H1 (cell line): ENCODE measurements at regions not wholly inside any gene's neighbourhood (a gene's known extent, or its start where the extent isn't known, plus 50 kb on each side); places are given as distances from the start of the nearest gene placed in this dataset.

Experiments used
- CTCF ChIA-PET: fragments of 300-600 bp; sonication (Branson Sonifier 250); formaldehyde crosslinking; loops from one replicate; lab custom pipeline; 2021; ENCODE audit not compliant: partially characterized antibody; lab: Charles Lee
- POLR2A ChIA-PET: fragments of 300-600 bp; sonication (Branson Sonifier 250); formaldehyde crosslinking; loops from one replicate; lab custom pipeline; 2021; ENCODE audit warnings: inconsistent platforms; ENCODE audit not compliant: partially characterized antibody; lab: Charles Lee
- DNase-seq, 2 experiments: peaks; one replicate each; pipeline versions ENCODE4 v3.0.0 to v3.0.0-alpha.2; 2010 to 2022; ENCODE audit warnings: low spot score in 2 of 2, low read depth in 1 of 2, mixed read lengths in 1 of 2
- FAIRE-seq: peaks from 2 replicates; lab custom pipeline; 2011; peaks lifted over from hg19 to GRCh38; lab: Jason Lieb, UNC
- H2AFZ ChIP-seq: 2 replicates; pipeline ENCODE4 v1.8.1; 2012; ENCODE audit warnings: low read length, inconsistent platforms
- H2AK5ac ChIP-seq: 2 replicates; pipeline ENCODE4 v1.6.1; 2013; ENCODE audit warnings: low read depth, low read length
- H2BK120ac ChIP-seq: replicated peaks from 2 replicates; pipeline ENCODE3; 2013; ENCODE audit warnings: low read depth, low read length, inconsistent platforms
- H2BK12ac ChIP-seq: 2 replicates; pipeline ENCODE4 v1.6.1; 2013; ENCODE audit warnings: low read depth, low read length
- H2BK15ac ChIP-seq: 2 replicates; pipeline ENCODE4 v1.6.1; 2013; ENCODE audit warnings: low read length
- H2BK20ac ChIP-seq: 2 replicates; pipeline ENCODE4 v1.6.1; 2013; ENCODE audit warnings: low read length
- H2BK5ac ChIP-seq: 2 replicates; pipeline ENCODE4 v1.6.1; 2013; ENCODE audit warnings: low read depth, low read length
- H3K14ac ChIP-seq: 2 replicates; pipeline ENCODE4 v1.6.1; 2013; ENCODE audit warnings: inconsistent platforms; ENCODE audit not compliant: insufficient read length
- H3K18ac ChIP-seq: 2 replicates; pipeline ENCODE4 v1.6.1; 2013; ENCODE audit warnings: low read length; ENCODE audit errors: extremely low read depth
- H3K23ac ChIP-seq: 2 replicates; pipeline ENCODE4 v1.6.1; 2013; ENCODE audit warnings: inconsistent platforms; ENCODE audit not compliant: insufficient read length
- H3K23me2 ChIP-seq: 2 replicates; pipeline ENCODE4 v1.6.1; 2013; ENCODE audit warnings: low read depth, low read length
- H3K27ac ChIP-seq: 2 replicates; pipeline ENCODE4 v1.6.1; 2011; ENCODE audit warnings: low read depth, low read length, inconsistent platforms
- H3K27me3 ChIP-seq, 4 experiments: replicated peaks in 1 of 4; 1 replicate in 1 of 4; 2 replicates in 3 of 4; pipeline versions ENCODE4 v1.6.1 to v1.8.1; 2011 to 2013; ENCODE audit warnings: low read length in 3 of 4, mild to moderate bottlenecking in 3 of 4, inconsistent platforms in 2 of 4, mixed read lengths in 2 of 4, moderate library complexity in 1 of 4; ENCODE audit not compliant: control insufficient read depth in 3 of 4, insufficient read depth in 3 of 4; ENCODE audit errors: extremely low read depth in 1 of 4
- H3K36me3 ChIP-seq, 4 experiments: 2 replicates each; pipeline versions ENCODE4 v1.6.1 to v1.8.1; 2011 to 2013; ENCODE audit warnings: mild to moderate bottlenecking in 4 of 4, low read length in 3 of 4, moderate library complexity in 2 of 4, control low read depth in 1 of 4, inconsistent platforms in 1 of 4; ENCODE audit not compliant: insufficient read depth in 4 of 4, control insufficient read depth in 2 of 4
- H3K4ac ChIP-seq: replicated peaks from 2 replicates; pipeline ENCODE3; 2013; ENCODE audit warnings: low read length, low read depth, mixed read lengths, inconsistent platforms; ENCODE audit not compliant: insufficient read length
- H3K4me1 ChIP-seq, 4 experiments: replicated peaks in 1 of 4; 1 replicate in 1 of 4; 2 replicates in 3 of 4; pipeline versions ENCODE4 v1.6.1 to v1.8.1; 2011 to 2013; ENCODE audit warnings: low read length in 3 of 4, inconsistent platforms in 2 of 4, mixed read lengths in 1 of 4; ENCODE audit not compliant: insufficient read depth in 4 of 4, control insufficient read depth in 3 of 4
- H3K4me2 ChIP-seq, 2 experiments: 2 replicates each; pipeline versions ENCODE4 v1.6.1 to v1.8.1; 2011 to 2013; ENCODE audit warnings: low read depth in 2 of 2, low read length in 2 of 2, control low read depth in 1 of 2, inconsistent platforms in 1 of 2, mild to moderate bottlenecking in 1 of 2; ENCODE audit not compliant: insufficient read depth in 1 of 2
- H3K4me3 ChIP-seq, 4 experiments: fragments of 200-600, 300-600 bp in 1 of 4; sonication (generic), shearing (Covaris generic), sonication (Bioruptor Twin) in 1 of 4; 2 replicates each; pipeline versions ENCODE4 v1.5.1 to v1.8.1; 2011 to 2016; ENCODE audit warnings: low read length in 4 of 4, low read depth in 3 of 4, control low read depth in 2 of 4, inconsistent platforms in 2 of 4, mild to moderate bottlenecking in 2 of 4, mixed read lengths in 1 of 4, moderate library complexity in 1 of 4; ENCODE audit not compliant: insufficient read depth in 2 of 4; ENCODE audit errors: extremely low read depth in 1 of 4
- H3K56ac ChIP-seq: replicated peaks from 2 replicates; pipeline ENCODE3; 2013; ENCODE audit warnings: low read depth, mild to moderate bottlenecking, mixed read lengths, low read length, inconsistent platforms; ENCODE audit not compliant: insufficient read length
- H3K79me1 ChIP-seq: 2 replicates; pipeline ENCODE4 v1.6.1; 2013; ENCODE audit warnings: low read depth, low read length, control low read depth
- H3K79me2 ChIP-seq, 2 experiments: 2 replicates each; pipeline versions ENCODE4 v1.6.1 to v1.8.1; 2012 to 2013; ENCODE audit warnings: low read length in 2 of 2, mild to moderate bottlenecking in 2 of 2, inconsistent platforms in 1 of 2; ENCODE audit not compliant: insufficient read depth in 2 of 2, control insufficient read depth in 1 of 2
- H3K9ac ChIP-seq, 4 experiments: replicated peaks in 1 of 4; 1 replicate in 1 of 4; 2 replicates in 3 of 4; pipeline versions ENCODE4 v1.6.1 to v1.8.1; 2011 to 2013; ENCODE audit warnings: low read depth in 3 of 4, low read length in 3 of 4, control low read depth in 2 of 4, mild to moderate bottlenecking in 2 of 4, moderate library complexity in 2 of 4, inconsistent platforms in 1 of 4; ENCODE audit errors: extremely low read depth in 1 of 4
- H3K9me3 ChIP-seq, 2 experiments: 2 replicates each; pipeline versions ENCODE4 v1.6.1 to v1.8.1; 2012 to 2013; ENCODE audit warnings: mild to moderate bottlenecking in 2 of 2, moderate library complexity in 2 of 2, control low read depth in 1 of 2, inconsistent platforms in 1 of 2, low read depth in 1 of 2, low read length in 1 of 2, mixed read lengths in 1 of 2; ENCODE audit not compliant: insufficient read depth in 2 of 2
- H4K20me1 ChIP-seq, 2 experiments: replicated peaks in 1 of 2; 2 replicates each; pipeline versions ENCODE3 to v1.8.1; 2011 to 2013; ENCODE audit warnings: inconsistent platforms in 2 of 2, low read length in 2 of 2, mild to moderate bottlenecking in 1 of 2; ENCODE audit not compliant: insufficient read depth in 2 of 2, control insufficient read depth in 1 of 2
- H4K5ac ChIP-seq: 2 replicates; pipeline ENCODE4 v1.6.1; 2013; ENCODE audit warnings: low read length, low read depth, mixed read lengths, inconsistent platforms; ENCODE audit not compliant: insufficient read length
- H4K8ac ChIP-seq: 2 replicates; pipeline ENCODE4 v1.8.0; 2013; ENCODE audit warnings: mild to moderate bottlenecking, moderate library complexity, low read length, inconsistent platforms; ENCODE audit not compliant: insufficient read depth; ENCODE audit errors: extremely low read depth
- H4K91ac ChIP-seq: replicated peaks from 2 replicates; pipeline ENCODE3; 2013; ENCODE audit warnings: low read length, mixed read lengths, inconsistent platforms; ENCODE audit not compliant: insufficient read length
- CBX8 ChIP-seq: fragments of 300-800, 300-1000 bp; sonication (generic); IDR thresholded peaks from 2 replicates; pipeline ENCODE4 v1.7.1; 2016; ENCODE audit warnings: low read depth, low read length, borderline replicate concordance
- EP300 ChIP-seq, 2 experiments: IDR thresholded peaks; 1 replicate in 1 of 2; 2 replicates in 1 of 2; pipeline ENCODE4 v1.6.1; 2011 to 2012; ENCODE audit warnings: low read depth in 2 of 2, low read length in 2 of 2, mild to moderate bottlenecking in 2 of 2, borderline replicate concordance in 1 of 2, inconsistent platforms in 1 of 2, moderate library complexity in 1 of 2
- JUND ChIP-seq: IDR thresholded peaks from 2 replicates; pipeline ENCODE4 v1.6.1; 2011; ENCODE audit warnings: mild to moderate bottlenecking, improper control_type of control experiment, low read length
- MAFK ChIP-seq: IDR thresholded peaks from 2 replicates; pipeline ENCODE4 v1.6.1; 2012; ENCODE audit warnings: low read depth, mild to moderate bottlenecking, improper control_type of control experiment, low read length
- NANOG ChIP-seq: IDR thresholded peaks from 2 replicates; pipeline ENCODE4 v1.6.1; 2011; ENCODE audit warnings: low read length, low read depth, mild to moderate bottlenecking, inconsistent platforms; ENCODE audit not compliant: insufficient read depth, poor library complexity, severe bottlenecking
- PHF8 ChIP-seq: fragments of 200-600 bp; sonication (generic); conservative IDR thresholded peaks from 2 replicates; pipeline ENCODE4 v1.7.1; 2012; ENCODE audit warnings: low read depth, mild to moderate bottlenecking, inconsistent platforms, low read length, moderate library complexity
- RNF2 ChIP-seq: fragments of 200-900, 300-1000 bp; sonication (generic); IDR thresholded peaks from 2 replicates; pipeline ENCODE4 v1.7.1; 2016; ENCODE audit warnings: borderline replicate concordance, low read depth, mild to moderate bottlenecking, antibody characterized with exemption, low read length; ENCODE audit not compliant: poor library complexity, severe bottlenecking; ENCODE audit errors: missing control alignments
- SAP30 ChIP-seq: fragments of 300-600 bp; sonication (generic); IDR thresholded peaks from 2 replicates; pipeline ENCODE4 v1.7.1; 2012; ENCODE audit warnings: low read length, moderate library complexity, mild to moderate bottlenecking, inconsistent platforms; ENCODE audit not compliant: insufficient read depth, insufficient replicate concordance
- SIX5 ChIP-seq: IDR thresholded peaks from 2 replicates; pipeline ENCODE4 v1.6.1; 2011; ENCODE audit warnings: mild to moderate bottlenecking, low read depth, low read length
- SP2 ChIP-seq: IDR thresholded peaks from 2 replicates; pipeline ENCODE4 v1.6.1; 2012; ENCODE audit warnings: mild to moderate bottlenecking, low read length, inconsistent platforms
- WGBS, 2 experiments: shearing (Covaris generic) in 1 of 2; methylation state at CpG; one replicate each; pipeline versions ENCODE4 v1.1.6 to v1.1.7; 2013 to 2015; ENCODE audit warnings: low lambda C conversion rate in 2 of 2, mixed read lengths in 2 of 2, inconsistent platforms in 1 of 2, low coverage in 1 of 2, missing lambda C conversion rate in 1 of 2; ENCODE audit not compliant: insufficient replicate concordance in 2 of 2, insufficient coverage in 1 of 2, insufficient read length in 1 of 2; ENCODE audit errors: extremely low coverage in 1 of 2, missing lambda C conversion rate in 1 of 2; 5-methylcytosine and 5-hydroxymethylcytosine counted together

DNA sequence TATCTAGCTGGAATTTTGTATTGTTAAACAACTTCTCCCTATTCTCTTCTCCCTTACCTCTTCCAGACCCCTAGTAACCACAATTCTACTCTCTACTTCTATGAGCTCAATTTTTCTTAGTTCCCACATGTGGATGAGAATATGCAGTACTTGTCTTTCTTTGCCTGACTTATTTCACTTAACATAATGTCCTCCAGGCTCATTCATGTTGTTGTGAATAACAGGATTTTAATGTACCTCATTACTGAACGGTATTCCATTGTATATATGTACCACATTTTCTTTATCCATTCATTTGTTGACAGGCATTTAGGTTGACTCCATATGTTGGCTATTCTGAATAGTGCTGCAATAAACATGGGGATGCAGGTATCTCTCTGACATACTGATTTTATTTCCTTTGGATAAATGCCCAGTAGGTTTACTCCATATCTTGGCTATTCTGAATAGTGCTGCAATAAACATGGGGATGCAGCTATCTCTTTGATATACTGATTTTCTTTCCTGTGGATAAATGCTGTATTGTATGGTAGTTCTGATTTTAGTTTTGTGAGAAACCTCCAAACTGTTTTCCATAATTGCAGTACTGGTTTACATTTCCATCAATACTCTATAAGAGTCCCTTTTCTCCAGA is 116.0 kb upstream of the INHBA start:
- no peak overlapping the region for H2AFZ ChIP-seq
- H3K9me3 ChIP-seq = no peaks in the 10 kb centered on the region
- H4K8ac ChIP-seq = no peak overlapping the region
- no peak overlapping the region for H2BK120ac ChIP-seq
- H3K23me2 ChIP-seq = no peaks in the 10 kb centered on the region
- POLR2A ChIA-PET = no interaction called here
- H3K27me3 ChIP-seq = no peaks in the 10 kb centered on the region
- no peak overlapping the region for H3K9ac ChIP-seq
- H3K79me1 ChIP-seq = no peaks in the 10 kb centered on the region
- H3K23ac ChIP-seq = no peak overlapping the region
- no peak overlapping the region for H4K91ac ChIP-seq
- no peak overlapping the region for H3K27ac ChIP-seq
- H3K4me2 ChIP-seq = no peak overlapping the region
- no peak overlapping the region for H3K4ac ChIP-seq
- no peak for FAIRE-seq
- TF ChIP-seq SIX5 (no peak), SAP30 (no peak), SP2 (no peak), MAFK (no peak), EP300 (IDR thresholded peaks at IDR 0.05; ENCODE audit: borderline replicate concordance in 1 of 2, low read depth in 2 of 2, low read length in 2 of 2) (no peak), RNF2 (no peak), NANOG (no peak), JUND (no peak), PHF8 (no peak), CBX8 (no peak)
- no peak overlapping the region for H2BK20ac ChIP-seq
- no peaks in the 10 kb centered on the region for H4K20me1 ChIP-seq
- no peak for DNase-seq
- no peak overlapping the region for H3K18ac ChIP-seq
- no peaks in the 10 kb centered on the region for H3K79me2 ChIP-seq
- H3K36me3 ChIP-seq = no peaks in the 10 kb centered on the region
- H3K14ac ChIP-seq = no peak overlapping the region
- peaks cover 0 to 3% (median 2%) of the 10 kb centered on the region in 4 experiments; a peak in 5 of 7 replicates for H3K4me1 ChIP-seq
- H2BK12ac ChIP-seq = no peak overlapping the region
- H4K5ac ChIP-seq = no peak overlapping the region
- H2AK5ac ChIP-seq = no peak overlapping the region
- CTCF ChIA-PET = interaction anchor here (1.0 kb wide), 1 partner anchor 10 kb away, joined by 4 read pairs; no protein-coding TSS in a partner anchor
- H2BK5ac ChIP-seq = no peak overlapping the region
- H2BK15ac ChIP-seq = no peak overlapping the region
- WGBS, 2 experiments = 89% methylated on average over 1 of the region's 1 CpG; no CpG with 5 or more reads in 1 of the 2 experiments
- no peak overlapping the region for H3K4me3 ChIP-seq
- no peak overlapping the region for H3K56ac ChIP-seq
